ENCODE measurements at regions not wholly inside any gene's neighbourhood (a gene's known extent, or its start where the extent isn't known, plus 50 kb on each side); places are given as distances from the start of the nearest gene placed in this dataset.
"Not testable (repeated sequence)": the region's sequence is repeated elsewhere in the genome, so short reads cannot be mapped to it uniquely, and the experiment has no call there.

- DNase-seq: no peak
Measured at GRCh38 chr2:146429366-146429765, 1415.5 kb upstream of the ACVR2A start.

DNA sequence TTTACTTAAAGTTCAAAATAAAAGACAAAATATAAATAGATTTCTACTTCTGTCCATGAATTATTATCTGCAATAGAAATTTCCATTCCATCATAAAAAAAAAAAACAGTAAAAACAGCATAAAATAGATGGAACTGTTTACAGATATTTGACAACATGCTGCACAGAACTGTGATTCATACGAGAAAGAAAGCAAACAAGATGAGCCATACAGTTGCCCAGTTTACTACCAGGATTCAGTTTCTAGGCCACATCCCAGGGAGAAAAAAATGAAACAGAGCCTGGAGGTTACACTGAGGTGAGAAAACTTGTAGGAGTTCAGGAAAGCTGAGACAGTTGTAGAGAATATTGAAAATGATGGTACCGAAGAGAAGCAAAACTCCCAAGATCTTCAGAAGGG lies 1426.9 kb upstream of the ACVR2A start:
- DNase-seq: no peak

GRCh38 chr2:146415291-146415690 lies 1429.5 kb upstream of the ACVR2A start:
- no peak for DNase-seq

GRCh38 chr2:146414456-146414855 lies 1430.4 kb upstream of the ACVR2A start:
- DNase-seq: no peak

GRCh38 chr2:146413086-146413610 lies 1431.7 kb upstream of the ACVR2A start:
- no peak for DNase-seq

- DNase-seq: no peak
Measured at GRCh38 chr2:146412625-146413024, 1432.2 kb upstream of the ACVR2A start.

- DNase-seq: not testable (repeated sequence)
Measured at GRCh38 chr2:146405402-146406309, 1439.2 kb upstream of the ACVR2A start.

- DNase-seq: not testable (repeated sequence)
Measured at GRCh38 chr2:146403546-146404160, 1441.2 kb upstream of the ACVR2A start.

DNA sequence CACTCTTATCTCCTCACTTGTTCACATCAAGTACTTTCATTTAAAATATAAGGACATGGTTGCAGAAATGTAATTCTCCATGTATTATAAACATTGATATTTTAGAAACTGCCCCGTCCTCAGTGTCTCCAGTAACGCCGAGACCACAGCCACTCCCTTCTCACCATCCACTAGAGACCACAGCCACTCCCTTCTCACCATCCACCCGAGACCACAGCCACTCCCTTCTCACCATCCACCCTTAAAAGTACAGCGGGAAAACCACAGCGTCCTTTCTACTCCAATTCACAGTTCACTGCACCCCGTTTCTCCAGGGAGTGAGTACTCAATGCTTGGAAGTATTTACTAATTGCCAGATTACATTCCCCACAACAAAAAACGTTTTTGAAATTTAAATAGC lies 1452.2 kb upstream of the ACVR2A start:
- no peak for DNase-seq

DNA sequence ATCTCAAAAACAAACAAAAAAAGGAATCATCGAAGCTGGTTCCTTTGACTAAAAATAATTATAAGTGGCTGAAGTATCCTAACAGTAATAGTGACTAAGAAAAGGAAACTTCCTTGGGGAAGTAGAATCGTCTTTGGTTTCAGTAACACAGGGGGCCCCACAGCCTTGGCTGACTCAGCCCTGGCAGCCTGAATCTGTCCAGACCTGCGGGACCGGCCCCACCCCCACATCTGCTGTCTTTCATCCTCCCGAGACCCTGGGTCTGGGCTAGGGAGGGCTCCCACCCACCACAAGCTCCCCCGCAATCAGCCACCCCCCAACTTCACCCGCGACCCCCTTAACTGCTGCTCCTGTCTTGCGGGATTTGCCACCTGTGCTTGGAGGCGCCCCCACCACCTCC lies 1452.6 kb upstream of the ACVR2A start:
- DNase-seq: no peak

GRCh38 chr2:146388757-146389156 lies 1456.1 kb upstream of the ACVR2A start:
- no peak for DNase-seq

- no peak for DNase-seq
Measured at GRCh38 chr2:146386096-146386495, 1458.7 kb upstream of the ACVR2A start.

- no peak for DNase-seq
Measured at GRCh38 chr2:146385031-146385430, 1459.8 kb upstream of the ACVR2A start.

GRCh38 chr2:146376511-146377064 lies 1468.2 kb upstream of the ACVR2A start:
- no peak for DNase-seq

DNA sequence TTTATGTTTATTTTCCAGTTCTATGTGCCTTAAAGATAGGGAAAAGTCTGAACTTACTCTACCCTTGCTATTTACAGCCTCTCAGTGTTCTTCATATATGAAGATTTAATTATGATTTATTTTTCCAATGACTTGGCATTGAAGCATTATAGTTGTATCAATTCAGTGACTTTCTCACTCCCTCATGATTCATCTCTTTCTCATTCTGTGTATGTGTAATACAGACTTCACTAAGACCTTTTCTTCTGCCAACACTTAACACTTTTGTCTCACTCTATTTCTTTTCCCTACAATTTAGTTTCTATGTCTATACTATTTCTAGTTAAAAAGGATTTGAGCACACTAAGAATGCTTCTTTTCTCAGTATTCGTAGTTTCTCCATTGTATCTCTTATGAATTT lies 1470.3 kb upstream of the ACVR2A start:
- DNase-seq: no peak

DNA sequence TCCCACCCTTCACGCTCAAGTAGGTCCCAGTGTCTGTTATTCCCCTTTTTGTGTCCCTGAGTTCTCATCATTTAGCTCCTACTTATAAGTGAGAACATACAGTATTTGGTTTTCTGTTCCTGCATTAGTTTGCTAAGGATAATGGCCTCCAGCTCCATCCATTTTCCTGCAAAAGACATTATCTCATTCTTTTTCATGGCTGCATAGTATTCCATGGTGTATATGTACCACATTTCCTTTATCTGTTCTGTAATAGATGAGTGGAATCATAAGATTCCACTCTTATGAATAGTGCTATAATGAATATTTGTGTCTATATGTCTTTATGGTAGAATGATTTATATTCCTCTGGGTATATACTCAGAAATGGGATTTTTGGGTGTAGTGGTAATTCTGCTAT lies 1473.5 kb upstream of the ACVR2A start:
- not testable (repeated sequence) for DNase-seq

DNA sequence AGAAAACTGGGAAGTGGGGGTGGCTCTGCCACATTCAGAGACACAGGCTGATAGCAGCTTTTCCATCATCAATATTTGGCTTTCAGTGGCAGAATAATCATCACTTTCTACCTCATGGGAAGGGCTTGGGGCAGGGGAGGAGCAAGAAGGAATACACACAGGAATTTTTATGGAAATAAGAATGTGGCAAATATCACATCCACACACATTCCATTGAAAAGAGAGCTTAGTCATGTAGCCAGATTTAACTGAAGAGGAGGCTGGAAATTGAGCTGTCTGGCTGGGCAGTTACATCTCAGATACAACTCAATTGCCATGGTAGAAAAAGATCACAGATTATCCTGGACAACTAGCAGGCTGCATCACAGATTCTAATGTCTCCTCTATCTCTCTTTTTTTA lies 1474.0 kb upstream of the ACVR2A start:
- no peak for DNase-seq

- DNase-seq: no peak
Measured at GRCh38 chr2:146366276-146366675, 1478.6 kb upstream of the ACVR2A start.

- DNase-seq: no peak
Measured at GRCh38 chr2:146365041-146365440, 1479.8 kb upstream of the ACVR2A start.

GRCh38 chr2:146363731-146364130 lies 1481.1 kb upstream of the ACVR2A start:
- no peak for DNase-seq

DNA sequence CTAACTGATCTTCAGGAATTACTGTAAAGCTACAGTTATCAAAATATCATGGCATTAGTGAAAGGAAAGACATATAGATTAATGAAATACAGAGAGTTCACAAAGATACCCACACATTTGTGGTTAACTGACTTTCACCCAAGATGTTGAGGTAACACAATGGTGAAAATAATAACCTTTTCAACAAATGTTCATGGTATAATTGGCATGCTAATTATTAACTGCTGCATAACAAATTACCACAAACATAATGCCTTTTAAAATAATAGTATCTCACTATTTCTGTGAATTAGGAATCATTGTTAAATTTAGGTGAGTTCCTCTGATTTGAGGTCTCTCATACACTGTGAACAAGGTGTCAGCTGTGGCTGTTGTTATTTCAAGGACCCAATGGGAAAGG lies 1493.1 kb upstream of the ACVR2A start:
- DNase-seq: no peak

- no peak for DNase-seq
Measured at GRCh38 chr2:146349334-146349733, 1495.5 kb upstream of the ACVR2A start.

- no peak for DNase-seq
Measured at GRCh38 chr2:146324951-146325350, 1519.9 kb upstream of the ACVR2A start.

DNA sequence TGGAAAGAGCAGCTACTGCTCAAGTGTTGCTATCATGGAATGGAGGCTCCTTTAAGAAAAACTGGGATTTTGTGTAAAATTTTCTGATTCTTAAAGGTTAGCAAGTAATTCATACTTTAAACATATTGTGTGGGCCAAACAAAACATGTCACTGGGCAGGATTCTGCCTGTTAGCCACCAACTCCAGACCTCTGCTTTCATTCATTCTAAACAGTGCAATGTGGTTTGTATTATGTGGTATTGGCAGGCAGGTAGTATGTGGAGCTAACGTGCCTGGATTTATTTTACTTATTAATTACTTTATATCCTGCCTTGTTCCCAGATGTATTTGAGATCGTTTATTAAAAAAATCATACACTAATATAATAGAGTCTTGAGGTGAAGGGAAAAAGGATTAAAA lies 1521.3 kb upstream of the ACVR2A start:
- DNase-seq: no peak

Data from SHP77 treated with DMSO at 0.1 percent for 48 hours (cell line).